GM21723 (cell line): ENCODE measurements at regions not wholly inside any gene's neighbourhood (a gene's known extent, or its start where the extent isn't known, plus 50 kb on each side); places are given as distances from the start of the nearest gene placed in this dataset.
"Not testable (repeated sequence)": the region's sequence is repeated elsewhere in the genome, so short reads cannot be mapped to it uniquely, and the experiment has no call there.

Experiments used
- ATAC-seq: cut with Tn5 transposase; IDR thresholded peaks from one replicate; pipeline ENCODE4 v1.9.1; 2021; ENCODE audit warnings: mild to moderate bottlenecking, moderate library complexity; ENCODE audit not compliant: unreplicated experiment

DNA sequence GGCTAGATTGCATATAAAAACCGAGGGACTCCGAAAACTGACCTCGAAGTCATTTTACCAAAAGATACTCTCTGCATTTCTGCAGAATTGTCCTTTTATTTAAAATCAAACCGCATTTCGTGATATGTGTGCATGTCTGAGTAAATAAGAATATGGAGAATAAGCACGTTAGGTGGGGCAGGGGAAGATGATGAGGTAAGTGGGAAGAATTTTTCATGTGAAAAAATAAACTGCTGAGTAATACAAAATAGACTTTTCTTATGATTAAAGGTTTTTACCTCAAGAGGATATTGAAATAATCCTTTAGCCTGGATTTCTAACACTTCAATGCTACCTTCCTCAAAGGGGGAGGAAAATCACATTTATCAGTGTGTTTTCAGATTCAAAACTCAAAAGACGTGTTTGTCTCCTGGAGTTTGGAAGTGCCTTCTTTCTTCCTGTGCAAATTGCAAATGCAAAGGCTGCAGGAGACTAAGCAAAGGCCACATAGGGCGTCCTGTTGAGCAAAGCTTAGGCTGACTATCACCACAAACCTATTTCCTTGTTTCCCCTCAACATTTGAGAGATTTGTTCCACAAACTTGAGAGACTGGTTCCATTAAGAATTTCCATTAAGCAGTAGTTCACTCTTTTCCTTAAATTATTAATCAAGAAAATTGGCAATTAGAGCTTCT, 813.5 kb downstream of the MCTP2 start:
- no peak for ATAC-seq

DNA sequence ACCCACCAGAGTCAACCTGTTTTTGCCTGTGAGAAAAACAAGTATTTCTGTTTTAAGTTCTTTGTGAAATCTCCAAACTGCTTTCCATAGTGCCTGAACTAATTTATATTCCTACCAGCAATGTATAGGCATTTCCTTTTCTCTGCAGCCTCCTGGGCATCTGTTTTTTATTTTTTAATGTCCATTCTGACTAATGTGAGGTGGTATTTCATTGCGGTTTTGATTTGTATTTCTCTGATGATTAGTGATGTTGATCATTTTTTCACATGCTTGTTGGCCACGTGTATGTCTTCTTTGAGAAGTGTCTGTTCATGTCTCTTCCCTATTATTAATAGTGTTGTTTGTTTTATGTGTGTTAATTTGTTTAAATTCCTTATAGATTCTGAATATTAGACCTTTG, 820.5 kb downstream of the MCTP2 start:
- ATAC-seq = no peak

DNA sequence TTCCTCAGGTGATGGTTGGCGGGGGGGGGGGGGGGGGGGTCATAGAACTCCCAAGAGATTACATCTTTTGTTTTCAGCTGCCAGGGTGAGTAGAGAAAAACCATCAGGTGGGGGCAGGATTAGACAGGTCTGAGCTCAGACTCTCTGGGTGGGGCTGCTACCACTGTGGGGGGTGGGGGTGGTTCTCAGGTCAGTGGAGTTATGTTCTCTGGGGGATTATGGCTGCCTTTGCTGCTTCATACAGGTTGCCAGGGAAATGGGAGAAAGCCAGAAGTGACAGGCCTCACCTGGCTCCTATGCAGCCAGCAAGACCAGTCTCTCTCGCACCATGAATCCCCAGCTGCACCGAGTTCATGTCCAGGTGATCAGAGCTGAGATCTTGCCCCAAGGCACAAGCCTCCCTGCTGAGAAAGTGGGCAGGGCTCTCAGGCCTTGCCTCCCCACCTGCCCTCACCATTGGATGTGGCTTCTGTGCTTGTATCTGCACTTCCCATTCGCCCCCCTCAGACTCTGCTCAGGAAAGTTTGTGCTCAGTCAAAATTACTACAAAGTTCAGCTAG, 828.1 kb downstream of the MCTP2 start:
- no peak for ATAC-seq

DNA sequence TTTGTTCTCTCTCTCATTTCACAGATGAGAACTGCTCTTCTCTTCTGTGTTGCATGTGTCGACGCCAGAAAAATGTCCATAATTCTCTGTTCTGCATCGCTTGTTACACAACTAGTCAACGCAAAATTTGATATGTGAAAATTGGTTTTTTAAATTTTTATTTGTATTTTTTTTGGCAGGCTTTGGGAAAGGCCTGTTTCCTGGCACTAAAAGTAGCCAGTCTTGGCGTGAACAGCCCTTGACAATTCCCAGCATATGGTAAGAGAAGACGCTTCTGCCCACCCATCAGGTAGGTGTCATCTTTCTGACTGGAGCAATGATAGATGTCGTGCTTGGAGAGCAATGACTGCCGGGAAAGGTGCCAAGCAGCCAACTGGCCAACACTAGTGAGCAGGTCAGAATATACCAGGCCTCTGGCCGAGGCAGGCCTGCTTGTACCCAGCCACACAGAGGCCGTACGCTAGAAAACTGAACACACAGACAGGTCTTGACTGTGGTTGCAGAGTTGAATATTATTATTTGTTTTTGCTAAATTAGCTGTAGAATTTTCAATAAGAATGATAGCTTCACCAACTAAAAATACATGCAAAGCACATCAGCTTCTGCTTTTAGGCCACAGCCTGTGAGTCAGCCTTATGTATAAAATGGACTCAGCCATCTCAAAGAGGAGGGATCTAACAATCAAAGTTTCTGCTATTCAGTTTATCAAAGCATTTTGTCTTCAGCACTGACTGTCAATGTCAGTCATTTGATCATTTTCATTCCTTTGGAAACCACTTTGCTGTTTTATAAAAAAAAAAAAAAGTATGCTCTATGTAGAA, 837.5 kb downstream of the MCTP2 start:
- ATAC-seq = no peak

DNA sequence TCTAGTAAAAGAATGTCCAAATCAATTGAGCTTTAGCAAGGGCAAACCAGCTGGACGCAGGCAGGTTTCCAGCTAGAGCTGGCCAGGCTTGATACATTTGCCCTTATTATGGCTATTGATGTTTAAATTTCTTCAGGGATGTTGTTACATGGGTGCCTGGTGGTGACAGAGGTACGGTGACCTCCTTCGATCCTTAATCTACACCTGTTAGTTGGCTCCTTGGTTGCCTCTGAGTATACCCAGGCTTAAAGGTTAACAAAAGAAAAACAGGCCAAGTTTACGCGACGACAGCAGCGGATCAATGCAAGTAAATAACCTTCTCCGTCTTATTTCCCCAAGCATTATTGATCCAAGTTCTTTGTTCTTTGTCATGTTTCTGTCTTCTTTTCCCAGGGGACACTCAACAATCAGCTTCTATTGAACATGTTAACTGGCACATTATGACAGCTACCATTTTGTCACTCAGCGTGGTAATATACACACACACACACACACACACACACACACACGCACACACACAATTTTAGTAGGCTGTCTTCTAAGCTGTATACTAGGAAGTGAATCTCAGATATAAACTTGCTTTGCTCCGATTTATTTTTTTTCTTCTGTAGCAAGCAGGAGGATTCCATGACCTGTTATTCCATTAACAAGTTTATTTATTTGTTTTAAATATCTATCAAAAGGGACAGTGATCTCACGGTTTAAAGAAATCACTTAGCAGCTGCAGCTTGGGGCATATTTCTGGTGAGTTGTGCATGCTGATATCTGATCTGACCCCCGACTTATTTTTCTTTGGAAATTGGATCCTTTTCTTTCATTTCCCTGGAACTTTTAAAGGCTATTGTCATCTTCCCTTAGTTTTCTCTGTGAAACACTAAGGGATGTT, 844.7 kb downstream of the MCTP2 start:
- ATAC-seq = no peak

DNA sequence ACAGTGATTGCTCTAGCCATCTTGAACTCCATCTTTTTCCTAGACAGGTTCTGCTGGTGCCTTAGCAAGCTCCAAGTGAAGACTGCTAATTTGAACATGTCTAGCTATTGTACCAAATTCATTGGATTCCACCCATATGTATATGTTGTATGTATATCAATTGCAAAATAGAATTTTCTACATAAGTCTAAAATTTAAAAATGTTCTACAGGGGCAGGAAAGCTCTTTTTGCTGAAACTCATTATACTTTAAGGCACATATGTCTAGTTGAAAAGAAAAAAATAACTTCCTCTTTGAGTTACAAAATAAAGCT, 845.3 kb downstream of the MCTP2 start:
- ATAC-seq = no peak

DNA sequence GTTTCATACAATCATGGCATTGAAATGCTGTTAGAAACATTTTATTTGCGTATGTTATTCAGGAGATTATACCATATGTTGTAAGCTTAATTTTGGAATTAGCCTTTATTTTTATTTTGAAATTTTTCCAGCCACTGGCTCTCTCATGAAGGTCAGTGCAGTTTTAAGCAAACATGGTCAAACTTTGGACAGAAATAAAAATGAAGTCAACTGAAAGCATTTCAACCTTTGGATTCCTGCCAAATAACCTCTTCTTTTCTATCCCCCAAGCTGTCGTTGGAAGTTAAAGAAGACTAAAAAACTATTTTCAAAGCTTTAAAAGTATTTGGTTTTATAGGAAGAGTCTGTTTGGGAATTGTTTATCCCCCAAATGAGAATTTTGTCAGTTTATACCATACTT, 846.6 kb downstream of the MCTP2 start:
- ATAC-seq = no peak

DNA sequence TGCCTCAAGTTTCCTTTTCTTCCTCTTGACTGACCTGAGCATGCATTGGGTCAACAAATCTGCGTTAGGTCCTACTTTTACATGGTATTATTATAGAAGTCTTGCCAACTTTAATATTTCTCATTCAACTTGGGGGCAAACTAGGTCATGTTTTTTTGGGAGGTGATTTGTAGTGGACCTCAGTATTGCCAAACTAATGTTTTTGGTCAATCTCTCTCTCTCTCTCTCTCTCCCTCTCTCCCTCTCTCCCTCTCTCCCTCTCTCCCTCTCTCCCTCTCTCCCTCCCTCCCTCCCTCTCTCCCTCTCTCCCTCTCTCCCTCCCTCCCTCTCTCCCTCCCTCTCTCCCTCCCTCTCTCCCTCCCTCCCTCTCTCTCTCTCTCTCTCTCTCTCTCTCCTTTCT, 848.9 kb downstream of the MCTP2 start:
- ATAC-seq = not testable (repeated sequence)

DNA sequence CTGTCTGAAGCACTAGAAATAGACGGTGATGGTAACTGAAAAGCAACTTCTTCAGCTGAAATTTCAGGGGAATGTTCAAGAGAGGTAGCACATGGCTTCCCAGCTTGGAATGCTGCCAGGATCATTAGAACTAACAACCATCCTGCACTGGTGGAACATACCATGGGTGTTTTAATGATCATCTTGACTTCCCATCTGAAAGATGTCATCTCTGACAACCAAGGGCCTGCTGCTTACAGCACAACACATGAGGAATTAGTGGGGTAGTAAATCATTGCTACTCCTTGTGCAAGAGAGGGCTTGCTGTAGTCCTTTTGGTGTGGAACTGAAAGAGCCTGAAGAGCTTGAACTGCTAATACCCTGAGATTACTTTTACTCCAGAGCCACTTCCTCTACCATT, 853.7 kb downstream of the MCTP2 start:
- ATAC-seq = no peak

DNA sequence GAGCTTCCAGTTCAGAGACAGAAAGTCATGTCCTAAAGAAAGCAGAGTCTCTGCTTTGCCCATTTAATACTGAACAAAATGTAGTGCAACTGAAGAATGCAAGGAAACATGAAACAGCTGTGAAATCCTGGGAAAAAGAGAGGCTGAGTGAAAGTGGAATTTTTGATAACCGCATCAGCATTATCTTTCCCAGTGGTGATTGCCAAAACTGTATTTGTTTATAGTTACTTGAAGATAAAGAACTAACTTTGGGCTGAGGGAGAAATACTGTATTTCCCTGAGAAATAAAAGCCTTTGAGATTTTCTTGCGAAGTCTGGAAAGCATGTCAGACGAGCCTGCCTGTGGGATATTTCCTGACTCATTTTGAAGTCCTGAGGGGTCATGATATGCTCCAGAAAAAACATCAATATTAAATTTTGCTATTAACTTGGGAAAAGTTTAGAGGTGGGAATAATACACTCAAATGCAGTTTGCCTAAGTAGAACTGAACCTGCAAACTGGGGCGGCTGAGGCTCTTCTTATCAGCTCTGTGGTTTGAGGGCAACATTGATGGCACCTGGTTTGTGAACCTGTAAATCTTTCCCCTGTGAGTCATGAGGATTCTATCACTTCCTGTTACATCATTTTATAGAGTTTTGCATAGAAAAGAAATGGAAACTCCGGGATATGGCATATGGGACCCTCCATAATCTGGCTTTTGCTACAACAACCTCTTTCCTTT, 855.3 kb downstream of the MCTP2 start:
- ATAC-seq = no peak

DNA sequence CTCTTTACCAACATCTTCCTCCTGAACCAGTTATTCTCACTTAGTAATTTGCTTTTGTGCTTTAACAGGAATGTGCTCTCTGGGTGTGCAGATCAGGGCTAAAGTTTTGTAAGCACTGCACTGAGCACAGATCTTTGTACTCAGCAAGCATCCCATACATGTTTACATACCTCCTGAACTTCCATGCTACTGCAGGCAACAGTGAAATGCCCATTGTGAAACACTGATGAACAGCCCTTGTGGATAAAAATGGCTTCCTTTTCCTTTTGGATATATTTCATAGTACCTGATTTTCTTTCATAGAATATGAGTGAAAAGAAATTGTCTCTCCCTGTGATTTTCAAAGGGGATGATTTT, 855.9 kb downstream of the MCTP2 start:
- ATAC-seq = no peak

DNA sequence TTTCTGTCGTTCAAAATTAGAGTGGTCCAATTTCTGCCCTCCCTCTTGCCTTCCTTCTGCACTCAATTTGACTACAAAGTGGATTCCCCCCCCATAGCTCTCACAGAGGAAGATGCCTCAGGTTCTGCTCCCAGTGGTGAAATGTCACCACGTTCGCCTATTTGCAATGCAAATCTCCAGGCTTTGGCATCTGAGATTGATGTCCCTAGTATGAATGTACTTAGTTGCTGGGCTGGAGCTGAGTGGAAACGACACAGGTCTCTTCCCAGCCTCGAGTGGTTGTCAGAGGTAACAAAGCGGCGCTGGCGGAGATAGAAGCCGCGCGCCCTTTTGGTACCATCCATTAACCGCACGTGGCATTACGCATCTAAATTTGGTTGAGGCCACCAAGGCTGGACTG, 860.1 kb downstream of the MCTP2 start:
- no peak for ATAC-seq

DNA sequence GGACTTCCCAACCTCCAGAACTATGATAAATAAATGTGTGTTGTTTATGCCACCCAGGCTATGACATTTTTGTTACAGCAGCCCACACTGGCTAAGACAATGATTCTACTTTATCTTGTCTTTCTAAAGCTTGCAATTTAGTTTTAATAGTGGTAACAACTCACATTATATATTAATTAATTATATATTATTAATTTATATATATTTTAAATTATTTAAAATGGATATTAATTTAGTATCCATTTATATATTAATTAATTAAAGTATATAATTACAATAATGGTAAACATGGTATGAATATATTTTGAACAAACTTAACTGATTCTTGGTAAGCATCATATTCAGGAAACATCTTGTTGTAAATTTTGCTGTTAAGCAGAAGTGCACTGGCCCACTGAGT, 863.9 kb downstream of the MCTP2 start:
- ATAC-seq = no peak

DNA sequence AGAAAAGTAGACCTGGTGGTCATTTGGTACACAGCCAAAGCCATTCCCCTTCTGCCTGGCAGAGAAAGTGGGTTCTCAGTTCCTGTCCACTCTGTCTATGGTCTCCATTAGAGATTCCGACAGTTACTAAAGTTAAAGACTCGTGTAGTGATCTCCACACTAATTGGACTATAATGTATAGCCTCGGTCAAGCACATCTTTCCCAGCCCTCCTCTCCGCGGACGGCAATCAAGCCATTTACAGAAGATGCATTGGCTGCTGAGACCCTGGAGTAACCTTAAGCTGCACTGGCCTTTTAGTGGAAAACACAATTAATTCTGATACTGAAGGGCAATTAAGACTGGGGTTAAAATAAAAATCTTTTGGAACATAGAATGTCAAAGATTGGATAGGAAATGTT, 865.3 kb downstream of the MCTP2 start:
- no peak for ATAC-seq

DNA sequence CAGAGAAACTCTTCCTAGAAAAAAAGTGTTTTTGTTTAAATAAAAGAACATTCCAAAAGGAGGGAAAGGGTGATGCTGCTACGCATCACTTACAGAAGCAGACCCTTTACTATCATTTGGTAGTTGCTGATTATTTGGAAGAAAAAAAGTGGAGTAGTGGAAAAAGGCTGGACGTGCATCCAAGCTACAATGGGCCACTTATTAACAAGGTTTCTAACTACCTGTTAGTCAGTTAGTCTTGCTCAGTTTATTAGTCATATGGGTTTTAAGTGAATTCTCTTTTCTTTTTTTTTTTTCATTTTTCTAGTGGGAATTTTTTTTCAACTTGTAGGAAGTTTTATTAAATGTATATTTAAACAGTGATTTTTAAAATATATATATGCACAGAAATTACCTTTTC, 866.0 kb downstream of the MCTP2 start:
- no peak for ATAC-seq

DNA sequence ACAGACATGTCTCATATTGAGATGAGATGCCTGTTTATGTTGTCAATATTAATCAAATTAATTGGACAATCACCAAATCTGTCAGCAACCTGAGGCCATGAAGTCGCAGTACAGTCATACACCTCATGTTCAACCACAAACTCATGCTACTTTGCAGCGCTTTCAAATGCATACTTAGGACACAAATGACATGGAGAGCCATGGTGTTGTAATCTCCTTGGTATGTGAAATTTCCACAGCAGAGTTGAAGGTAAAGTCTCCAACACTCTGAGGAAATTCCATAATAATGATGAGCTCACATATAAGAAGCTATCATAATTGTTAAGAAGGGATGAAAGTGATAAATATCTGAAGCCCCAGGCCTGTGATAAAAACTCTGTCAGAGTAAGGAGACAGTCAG, 873.9 kb downstream of the MCTP2 start:
- no peak for ATAC-seq

DNA sequence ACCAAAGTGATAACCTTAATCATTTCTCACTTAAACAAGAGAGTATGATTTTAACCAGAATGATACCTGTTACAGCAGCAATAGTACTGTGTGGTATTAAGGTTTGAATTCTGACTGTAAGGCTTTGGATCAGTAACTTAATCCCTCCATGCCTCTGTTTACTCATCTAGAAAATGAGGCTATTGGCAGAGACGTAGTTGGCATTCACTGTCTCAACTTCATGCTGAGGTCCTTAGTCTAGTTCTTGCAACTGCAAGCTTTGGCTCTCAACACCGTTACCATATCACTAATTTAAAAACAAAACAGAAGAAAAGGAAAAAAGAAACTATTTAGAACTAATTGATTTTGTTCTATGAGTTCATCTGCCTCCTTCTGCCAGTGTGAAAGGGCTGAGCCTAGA, 875.4 kb downstream of the MCTP2 start:
- no peak for ATAC-seq

DNA sequence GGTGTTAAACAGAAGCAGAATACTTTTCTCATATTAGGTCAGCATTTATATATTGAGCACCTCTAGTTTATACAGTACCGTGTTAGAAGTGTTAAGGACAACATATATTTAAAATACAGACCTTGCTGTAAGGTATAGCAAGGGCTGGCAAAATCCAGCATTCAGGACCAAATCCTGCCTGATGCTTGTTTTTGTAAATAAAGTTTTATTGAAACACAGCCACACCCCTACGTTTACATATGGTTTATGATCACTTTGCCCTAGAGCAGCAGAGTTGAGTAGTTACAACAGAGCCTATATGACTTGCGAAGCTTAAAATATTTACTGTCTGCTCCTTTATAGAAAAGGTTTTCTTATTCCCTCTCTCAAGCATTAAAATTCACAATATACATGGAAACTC, 877.3 kb downstream of the MCTP2 start:
- ATAC-seq = no peak

DNA sequence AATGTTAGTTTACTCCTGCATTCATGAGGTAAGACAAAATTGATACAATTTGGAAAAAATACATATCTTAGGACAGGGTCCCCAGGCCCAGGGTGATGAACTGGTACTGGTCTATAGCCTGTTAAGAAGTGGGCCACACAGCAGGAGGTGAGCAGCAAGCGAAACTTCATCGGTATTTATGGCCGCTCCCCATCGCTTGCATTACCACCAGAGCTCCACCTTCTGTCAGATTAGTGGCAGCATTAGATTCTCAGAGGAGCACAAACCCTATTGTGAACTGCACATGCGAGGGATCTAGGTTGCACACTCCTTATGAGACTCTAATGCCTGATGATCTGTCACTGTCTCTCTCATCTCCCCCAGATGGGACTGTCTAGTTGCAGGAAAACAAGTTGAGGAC, 880.6 kb downstream of the MCTP2 start:
- ATAC-seq = no peak

DNA sequence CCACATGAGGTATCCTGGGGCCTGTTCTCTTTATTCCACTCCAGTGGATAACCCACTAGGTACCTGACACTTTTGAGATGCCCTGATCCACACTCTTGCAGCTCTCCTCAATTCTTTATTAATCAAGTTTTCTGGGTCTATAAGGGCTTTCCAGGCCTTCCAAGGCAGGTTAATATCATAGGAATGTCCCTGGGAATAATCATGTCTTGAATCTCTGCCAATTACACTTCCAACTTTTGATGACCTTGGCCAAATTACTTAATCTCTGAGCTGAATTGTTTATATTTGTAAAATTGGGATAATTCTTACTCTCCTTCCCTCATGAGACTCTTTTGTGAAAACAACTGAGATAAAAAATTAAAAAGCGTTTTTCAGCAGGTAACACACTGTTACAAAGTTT, 881.7 kb downstream of the MCTP2 start:
- ATAC-seq = no peak

DNA sequence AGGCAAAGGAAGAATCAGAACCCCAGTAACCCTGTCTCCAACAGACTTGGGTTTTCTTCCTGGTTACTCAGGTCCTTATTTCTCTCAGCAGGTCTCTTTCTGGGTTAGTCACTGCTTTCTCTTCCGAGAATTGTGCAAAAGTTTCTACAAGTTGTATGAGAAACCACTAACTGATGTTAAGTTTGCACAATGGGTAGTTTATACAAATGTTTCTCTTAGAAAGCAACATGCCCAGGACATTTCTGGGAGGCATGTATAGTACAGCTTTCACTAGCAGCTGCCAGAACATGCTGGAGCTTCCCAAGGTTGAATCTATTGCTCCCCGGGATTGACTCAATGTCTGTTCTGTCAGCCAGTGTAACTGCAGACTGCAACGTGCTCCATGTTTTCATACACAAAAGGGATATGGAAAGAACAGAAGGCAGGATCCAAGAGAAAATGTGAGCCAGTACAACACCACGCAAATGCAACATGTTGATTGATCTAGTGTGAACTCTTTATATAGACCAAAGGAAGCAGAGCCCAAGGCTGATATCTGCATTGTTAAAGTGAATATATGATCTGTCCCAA, 887.8 kb downstream of the MCTP2 start:
- ATAC-seq = no peak
